Peyer's patch (tissue), 4 donors: ENCODE measurements at regions not wholly inside any gene's neighbourhood (a gene's known extent, or its start where the extent isn't known, plus 50 kb on each side); places are given as distances from the start of the nearest gene placed in this dataset.

ENCODE experiments used
- DNase-seq, 3 donors: peaks; one replicate each; pipeline ENCODE4 v3.0.0-alpha.2; 2017 to 2019
- H3K27ac ChIP-seq, 4 donors: fragments of 200-600 bp; sonication (generic); one replicate each; pipeline ENCODE4 v1.5.1; 2016 to 2019
- H3K27me3 ChIP-seq, 2 donors: fragments of 200-600 bp; sonication (generic); one replicate each; pipeline ENCODE4 v1.5.1; 2019
- H3K36me3 ChIP-seq, 3 donors: fragments of 200-600 bp; sonication (generic); one replicate each; pipeline ENCODE4 v1.5.1; 2016 to 2019
- H3K4me1 ChIP-seq, 4 donors: fragments of 200-600 bp; sonication (generic); one replicate each; pipeline ENCODE4 v1.5.1; 2016 to 2019
- H3K4me3 ChIP-seq, 4 donors: fragments of 200-600 bp; sonication (generic); 1 replicate in 3 of 4; 2 replicates in 1 of 4; pipeline ENCODE4 v1.5.1; 2016 to 2019; ENCODE audit warnings: mild to moderate bottlenecking in 1 of 4
- H3K9me3 ChIP-seq, 4 donors: fragments of 200-600 bp; sonication (generic); one replicate each; pipeline ENCODE4 v1.5.1; 2016 to 2019; ENCODE audit warnings: mild to moderate bottlenecking in 1 of 4
- CTCF ChIP-seq, 6 experiments: fragments of 450-650 bp in 4 of 6; fragments of 200-600 bp in 2 of 6; sonication (generic) in 1 of 6; IDR thresholded peaks; one replicate each; pipeline ENCODE4 v1.5.1; 2017 to 2019; ENCODE audit warnings: antibody characterized with exemption in 6 of 6, mild to moderate bottlenecking in 3 of 6, moderate library complexity in 1 of 6
- POLR2A ChIP-seq, 2 donors: fragments of 450-650 bp; IDR thresholded peaks; one replicate each; pipeline ENCODE4 v1.5.1; 2017; ENCODE audit warnings: antibody characterized with exemption in 2 of 2, mild to moderate bottlenecking in 2 of 2, moderate library complexity in 2 of 2

DNA sequence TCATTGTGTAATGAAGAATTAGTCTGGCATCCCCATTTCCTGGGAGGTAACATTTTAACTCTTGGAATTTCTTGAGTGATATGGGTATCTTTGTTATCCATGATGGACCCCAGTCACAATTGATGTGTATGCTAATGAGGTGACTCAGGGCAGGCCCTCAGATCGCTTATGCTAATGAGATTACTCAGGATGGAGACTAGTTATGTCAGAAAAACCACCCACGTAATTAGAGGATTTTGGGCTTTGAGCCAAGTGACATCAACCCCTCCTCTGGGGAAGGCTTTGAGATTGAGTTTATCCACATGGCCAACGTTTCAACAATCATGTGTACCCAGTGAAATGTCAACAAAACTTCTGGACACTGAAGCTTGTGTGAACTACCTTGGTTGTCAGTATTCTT, 772.7 kb downstream of the STPG2 start:
- DNase-seq: no peak
- TF ChIP-seq CTCF (IDR thresholded peaks at IDR 0.05): no peak
- no peak for TF ChIP-seq POLR2A (IDR thresholded peaks at IDR 0.05)
- Histone ChIP-seq H3K36me3 (no peaks in the 10 kb centered on the region), H3K27me3 (no peaks in the 10 kb centered on the region), H3K27ac (no peak overlapping the region), H3K9me3 (no peaks in the 10 kb centered on the region), H3K4me1 (no peaks in the 10 kb centered on the region), H3K4me3 (no peak overlapping the region)

GRCh38 chr4:97374526-97374925, 768.8 kb downstream of the STPG2 start:
- no peaks in the 10 kb centered on the region for H3K9me3 ChIP-seq
- H3K4me3 ChIP-seq: no peak overlapping the region
- TF ChIP-seq POLR2A (IDR thresholded peaks at IDR 0.05): no peak
- no peak for TF ChIP-seq CTCF (IDR thresholded peaks at IDR 0.05)
- no peak overlapping the region for H3K27ac ChIP-seq
- DNase-seq: no peak
- H3K36me3 ChIP-seq: no peaks in the 10 kb centered on the region
- H3K4me1 ChIP-seq: no peaks in the 10 kb centered on the region
- H3K27me3 ChIP-seq: no peaks in the 10 kb centered on the region

DNA sequence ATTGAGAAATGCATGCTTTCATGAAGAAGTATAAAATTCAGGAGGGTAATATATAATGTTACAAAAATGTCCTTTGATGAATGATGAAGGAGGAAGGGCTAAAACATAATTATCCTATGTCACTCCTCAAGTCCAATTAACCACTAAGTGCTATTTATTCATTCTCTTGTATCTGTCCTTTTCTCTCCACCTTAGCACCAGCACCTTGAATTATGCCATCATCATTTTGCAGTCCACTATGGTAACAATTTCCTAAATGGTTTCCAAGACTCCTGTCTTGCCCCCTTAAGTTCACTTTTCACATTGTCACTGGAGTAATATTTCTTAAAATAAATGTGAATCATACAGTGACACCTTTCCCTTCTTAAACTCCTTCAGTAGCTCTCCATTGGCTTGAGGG, 756.3 kb downstream of the STPG2 start:
- Histone ChIP-seq H3K4me1 (no peaks in the 10 kb centered on the region), H3K9me3 (no peaks in the 10 kb centered on the region), H3K4me3 (no peak overlapping the region), H3K36me3 (no peaks in the 10 kb centered on the region), H3K27ac (no peak overlapping the region), H3K27me3 (no peaks in the 10 kb centered on the region)
- TF ChIP-seq CTCF (IDR thresholded peaks at IDR 0.05): no peak
- TF ChIP-seq POLR2A (IDR thresholded peaks at IDR 0.05): no peak
- no peak for DNase-seq

GRCh38 chr4:97394653-97395052, 748.6 kb downstream of the STPG2 start:
- TF ChIP-seq CTCF (IDR thresholded peaks at IDR 0.05) (no peak), POLR2A (IDR thresholded peaks at IDR 0.05) (no peak)

GRCh38 chr4:97396097-97396496, 747.2 kb downstream of the STPG2 start:
- H3K36me3 ChIP-seq: no peaks in the 10 kb centered on the region
- no peaks in the 10 kb centered on the region for H3K9me3 ChIP-seq
- H3K27me3 ChIP-seq: no peaks in the 10 kb centered on the region
- no peaks in the 10 kb centered on the region for H3K4me1 ChIP-seq
- DNase-seq: no peak
- no peak overlapping the region for H3K4me3 ChIP-seq
- no peak overlapping the region for H3K27ac ChIP-seq
- TF ChIP-seq CTCF (IDR thresholded peaks at IDR 0.05): no peak
- no peak for TF ChIP-seq POLR2A (IDR thresholded peaks at IDR 0.05)

More at GRCh38 chr4:97394653-97395052, 748.6 kb downstream of the STPG2 start:
- Histone ChIP-seq H3K36me3 (no peaks in the 10 kb centered on the region), H3K27me3 (no peaks in the 10 kb centered on the region), H3K27ac (no peak overlapping the region), H3K4me3 (no peak overlapping the region), H3K9me3 (no peaks in the 10 kb centered on the region), H3K4me1 (no peaks in the 10 kb centered on the region)
- no peak for DNase-seq

GRCh38 chr4:97396605-97397004, 746.7 kb downstream of the STPG2 start:
- H3K27ac ChIP-seq: no peak overlapping the region
- no peak for TF ChIP-seq CTCF (IDR thresholded peaks at IDR 0.05)
- TF ChIP-seq POLR2A (IDR thresholded peaks at IDR 0.05): no peak
- no peaks in the 10 kb centered on the region for H3K27me3 ChIP-seq
- no peaks in the 10 kb centered on the region for H3K36me3 ChIP-seq
- no peaks in the 10 kb centered on the region for H3K4me1 ChIP-seq
- DNase-seq: no peak
- no peak overlapping the region for H3K4me3 ChIP-seq
- H3K9me3 ChIP-seq: no peaks in the 10 kb centered on the region
